Left ventricle myocardium inferior (tissue), 1 donor: ENCODE measurements at regions not wholly inside any gene's neighbourhood (a gene's known extent, or its start where the extent isn't known, plus 50 kb on each side); places are given as distances from the start of the nearest gene placed in this dataset.

ENCODE experiments used
- DNase-seq: peaks from one replicate; pipeline ENCODE4 v3.0.0-alpha.2; 2020
- H3K27ac ChIP-seq: fragments of 200-600 bp; replicated peaks from 2 replicates; pipeline ENCODE4 v1.8.0; 2021
- H3K27me3 ChIP-seq: fragments of 200-600 bp; 2 replicates; pipeline ENCODE4 v1.8.0; 2021; ENCODE audit warnings: low read depth
- H3K36me3 ChIP-seq: fragments of 200-600 bp; 2 replicates; pipeline ENCODE4 v1.8.0; 2021
- H3K4me1 ChIP-seq: fragments of 200-600 bp; 2 replicates; pipeline ENCODE4 v1.8.0; 2021
- H3K4me3 ChIP-seq: fragments of 200-600 bp; 2 replicates; pipeline ENCODE4 v1.8.0; 2021; ENCODE audit warnings: mild to moderate bottlenecking, moderate library complexity
- H3K9me3 ChIP-seq: fragments of 200-600 bp; replicated peaks from 2 replicates; pipeline ENCODE4 v1.8.0; 2021
- intact Hi-C: fragments of 100-400 bp; cut with micrococcal nuclease; formaldehyde crosslinking; loops from one replicate; pipeline ENCODE4 v1.11.0; 2022
- TF ChIP-seq, protein P1 (sequence below): fragments of 200-600 bp; IDR thresholded peaks from 2 replicates; pipeline ENCODE4 v1.8.0; 2021; ENCODE audit warnings: antibody characterized with exemption, mild to moderate bottlenecking, borderline replicate concordance
- donor health status: DM: no; HTN: yes; CAD: no; lungs with severe emphysema.

DNA sequence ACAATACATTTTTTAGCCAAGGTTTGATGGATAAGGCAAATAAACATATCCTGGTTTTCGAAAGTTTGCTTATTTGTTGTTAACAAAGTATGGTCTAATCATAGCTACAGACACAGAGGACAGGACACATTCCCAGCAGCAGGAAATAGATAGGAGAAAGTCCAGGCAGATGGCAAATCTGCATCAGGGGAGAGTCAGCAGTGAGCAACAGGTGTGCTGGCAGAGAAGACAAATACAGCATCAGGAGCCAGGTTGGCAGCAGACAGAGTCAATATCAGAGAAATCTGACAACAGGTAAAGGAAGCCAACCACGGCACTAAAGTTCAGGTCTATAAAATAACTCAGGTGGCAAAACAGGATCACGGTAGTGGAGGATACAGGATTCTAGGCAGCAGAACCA lies 210.7 kb upstream of the PTBP2 start:
- intact Hi-C loops: no loop called here

GRCh38 chr1:96513136-96513535 lies 208.4 kb upstream of the PTBP2 start:
- DNase-seq: no peak
- H3K27ac ChIP-seq: no peak overlapping the region
- H3K4me3 ChIP-seq: no peak overlapping the region
- TF ChIP-seq, protein P1, sequence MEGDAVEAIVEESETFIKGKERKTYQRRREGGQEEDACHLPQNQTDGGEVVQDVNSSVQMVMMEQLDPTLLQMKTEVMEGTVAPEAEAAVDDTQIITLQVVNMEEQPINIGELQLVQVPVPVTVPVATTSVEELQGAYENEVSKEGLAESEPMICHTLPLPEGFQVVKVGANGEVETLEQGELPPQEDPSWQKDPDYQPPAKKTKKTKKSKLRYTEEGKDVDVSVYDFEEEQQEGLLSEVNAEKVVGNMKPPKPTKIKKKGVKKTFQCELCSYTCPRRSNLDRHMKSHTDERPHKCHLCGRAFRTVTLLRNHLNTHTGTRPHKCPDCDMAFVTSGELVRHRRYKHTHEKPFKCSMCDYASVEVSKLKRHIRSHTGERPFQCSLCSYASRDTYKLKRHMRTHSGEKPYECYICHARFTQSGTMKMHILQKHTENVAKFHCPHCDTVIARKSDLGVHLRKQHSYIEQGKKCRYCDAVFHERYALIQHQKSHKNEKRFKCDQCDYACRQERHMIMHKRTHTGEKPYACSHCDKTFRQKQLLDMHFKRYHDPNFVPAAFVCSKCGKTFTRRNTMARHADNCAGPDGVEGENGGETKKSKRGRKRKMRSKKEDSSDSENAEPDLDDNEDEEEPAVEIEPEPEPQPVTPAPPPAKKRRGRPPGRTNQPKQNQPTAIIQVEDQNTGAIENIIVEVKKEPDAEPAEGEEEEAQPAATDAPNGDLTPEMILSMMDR: no peak
- H3K9me3 ChIP-seq: no peaks in the 10 kb centered on the region
- no peaks in the 10 kb centered on the region for H3K4me1 ChIP-seq
- no peaks in the 10 kb centered on the region for H3K27me3 ChIP-seq
- no peaks in the 10 kb centered on the region for H3K36me3 ChIP-seq
- intact Hi-C loops: no loop called here

More for the DNA sequence above, 210.7 kb upstream of the PTBP2 start:
- Histone ChIP-seq H3K36me3 (no peaks in the 10 kb centered on the region), H3K4me3 (no peak overlapping the region), H3K4me1 (no peaks in the 10 kb centered on the region), H3K27ac (no peak overlapping the region), H3K9me3 (no peaks in the 10 kb centered on the region), H3K27me3 (no peaks in the 10 kb centered on the region)
- no peak for DNase-seq
- TF ChIP-seq, protein P1: no peak

DNA sequence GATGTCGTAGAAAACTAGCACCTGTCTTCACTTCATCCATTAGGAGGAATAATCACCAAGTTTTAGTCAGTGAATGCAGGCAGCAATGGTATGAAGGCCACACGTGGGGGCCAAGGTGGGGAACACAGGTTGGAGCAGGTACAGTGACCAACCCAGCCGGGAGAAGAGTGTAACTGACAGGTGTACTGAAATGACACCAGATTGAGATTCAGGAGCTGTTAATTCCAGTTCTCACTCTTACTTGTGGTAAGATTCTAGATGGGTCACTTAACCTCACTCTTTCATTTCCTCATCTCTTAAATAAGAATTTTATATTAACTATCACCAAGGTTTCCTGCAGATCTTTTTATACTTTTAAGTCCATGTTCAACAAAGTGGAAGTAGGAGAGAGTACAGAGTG lies 206.2 kb upstream of the PTBP2 start:
- DNase-seq: no peak
- Histone ChIP-seq H3K4me3 (no peak overlapping the region), H3K4me1 (no peaks in the 10 kb centered on the region), H3K9me3 (no peaks in the 10 kb centered on the region), H3K27me3 (no peaks in the 10 kb centered on the region), H3K27ac (no peak overlapping the region), H3K36me3 (no peaks in the 10 kb centered on the region)
- intact Hi-C loops: no loop called here
- TF ChIP-seq, protein P1: no peak

DNA sequence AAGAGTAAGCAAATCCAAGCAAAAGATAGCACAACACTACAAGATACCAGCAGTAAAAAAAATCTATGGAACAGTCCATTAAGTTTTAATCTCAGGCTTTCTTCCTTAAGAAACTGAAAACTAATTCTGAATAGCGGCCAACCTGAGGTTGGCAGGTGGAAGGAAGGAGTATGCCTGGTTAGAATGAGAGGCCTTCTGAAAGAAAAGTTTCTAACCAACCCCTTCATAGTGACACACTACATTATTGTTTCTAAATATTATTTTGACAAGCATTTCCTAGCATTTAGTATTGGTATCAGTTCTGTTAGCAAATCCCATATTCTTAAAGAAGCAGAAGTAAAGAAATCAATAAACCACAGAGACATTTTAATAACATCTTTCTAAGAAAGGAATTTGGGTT lies 205.7 kb upstream of the PTBP2 start:
- Histone ChIP-seq H3K27ac (no peak overlapping the region), H3K4me1 (no peaks in the 10 kb centered on the region), H3K4me3 (no peak overlapping the region), H3K9me3 (no peaks in the 10 kb centered on the region), H3K36me3 (no peaks in the 10 kb centered on the region), H3K27me3 (no peaks in the 10 kb centered on the region)
- intact Hi-C loops: no loop called here
- TF ChIP-seq, protein P1: no peak
- DNase-seq: no peak

DNA sequence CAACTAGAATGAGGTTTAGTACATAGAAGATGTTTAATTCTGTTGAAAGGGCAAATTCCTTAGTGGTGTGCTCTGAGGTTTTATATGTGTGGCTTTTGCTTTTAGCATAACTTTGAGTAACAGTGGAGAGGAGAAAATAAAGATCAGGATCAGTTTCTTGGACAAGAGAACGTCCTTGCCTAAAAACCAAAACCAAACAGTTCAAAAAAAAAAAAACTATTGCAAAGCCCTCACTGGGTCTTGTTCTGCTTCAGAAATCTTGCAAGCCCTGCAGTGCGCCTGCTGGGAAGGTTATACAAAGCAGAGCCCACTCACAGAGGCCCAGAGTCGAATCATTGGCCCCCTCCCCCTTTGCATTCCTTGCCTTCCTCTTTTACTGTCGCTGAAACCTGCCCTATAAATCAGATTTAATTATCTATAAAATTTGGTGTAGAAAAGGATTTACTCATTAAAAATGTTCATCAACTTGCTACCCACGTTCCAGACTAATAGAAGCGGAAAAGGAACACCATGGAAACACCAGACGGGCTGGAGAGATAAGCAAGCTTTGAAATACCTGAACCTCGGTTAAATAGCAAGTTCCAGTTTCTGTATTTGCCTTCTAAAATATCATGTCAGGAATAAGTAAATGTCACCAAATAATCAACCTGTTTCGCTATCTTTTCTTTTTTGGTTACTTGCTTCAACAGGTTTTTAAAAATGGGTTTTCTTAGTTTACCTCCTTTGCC lies 201.6 kb upstream of the PTBP2 start:
- Histone ChIP-seq H3K4me1 (no peaks in the 10 kb centered on the region), H3K27ac (no peak overlapping the region), H3K36me3 (no peaks in the 10 kb centered on the region), H3K27me3 (no peaks in the 10 kb centered on the region), H3K4me3 (no peak overlapping the region), H3K9me3 (no peaks in the 10 kb centered on the region)
- DNase-seq: no peak
- TF ChIP-seq, protein P1: no peak
- intact Hi-C loops: no loop called here
